IPS-15b (cell line): ENCODE measurements at regions not wholly inside any gene's neighbourhood (a gene's known extent, or its start where the extent isn't known, plus 50 kb on each side); places are given as distances from the start of the nearest gene placed in this dataset.

Source experiments
- H3K27me3 ChIP-seq: one replicate; pipeline ENCODE4 v1.6.1; 2013; ENCODE audit warnings: low read length; ENCODE audit not compliant: control insufficient read depth, insufficient read depth
- H3K36me3 ChIP-seq: one replicate; pipeline ENCODE4 v1.6.1; 2013; ENCODE audit warnings: low read length; ENCODE audit not compliant: control insufficient read depth, insufficient read depth
- H3K4me1 ChIP-seq: one replicate; pipeline ENCODE4 v1.6.1; 2013; ENCODE audit warnings: mild to moderate bottlenecking, low read length; ENCODE audit not compliant: control insufficient read depth, insufficient read depth
- H3K4me3 ChIP-seq: one replicate; pipeline ENCODE4 v1.5.1; 2013; ENCODE audit warnings: low read depth, low read length
- H3K9ac ChIP-seq: one replicate; pipeline ENCODE4 v1.6.1; 2013; ENCODE audit warnings: low read depth, mild to moderate bottlenecking, low read length
- H3K9me3 ChIP-seq: one replicate; pipeline ENCODE4 v1.6.1; 2013; ENCODE audit warnings: mild to moderate bottlenecking, low read length; ENCODE audit not compliant: control insufficient read depth, insufficient read depth

DNA sequence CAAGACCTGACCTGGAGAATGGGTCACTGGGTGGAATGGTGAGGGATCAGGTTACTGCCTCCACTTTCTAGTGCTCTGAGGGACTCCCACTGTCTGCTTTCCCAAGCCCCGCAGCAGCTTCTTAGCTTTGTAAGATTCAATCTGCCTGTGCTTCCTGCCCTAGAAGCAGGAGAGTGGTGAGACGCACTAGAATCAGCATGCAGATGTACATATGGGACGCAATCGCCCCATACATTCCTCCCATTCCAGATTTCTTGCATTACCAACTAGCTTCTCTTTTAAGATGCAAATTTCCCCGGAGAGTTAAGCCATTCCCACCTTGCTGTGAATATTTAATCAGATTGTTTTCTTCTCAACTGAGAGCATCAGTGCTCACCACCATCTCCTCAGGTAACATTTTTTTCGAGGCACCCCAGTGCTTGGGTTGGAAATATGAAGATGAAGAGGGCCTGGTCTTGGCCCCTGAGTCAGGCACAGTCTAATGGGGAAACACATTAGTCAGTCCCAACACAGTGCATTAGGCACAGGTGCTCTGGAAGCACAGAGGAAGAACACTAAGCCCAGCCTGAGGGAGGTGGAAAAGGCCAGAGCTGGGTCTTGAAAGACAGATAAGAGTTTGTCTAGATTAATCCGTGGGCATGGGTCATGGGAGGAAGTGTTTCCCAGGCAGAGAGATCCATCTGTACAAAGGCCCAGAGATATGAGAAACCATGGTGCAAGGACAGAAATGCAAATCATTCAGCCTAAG is 66.7 kb upstream of the PRPS1 start:
- H3K4me3 ChIP-seq, result no peak overlapping the region

DNA sequence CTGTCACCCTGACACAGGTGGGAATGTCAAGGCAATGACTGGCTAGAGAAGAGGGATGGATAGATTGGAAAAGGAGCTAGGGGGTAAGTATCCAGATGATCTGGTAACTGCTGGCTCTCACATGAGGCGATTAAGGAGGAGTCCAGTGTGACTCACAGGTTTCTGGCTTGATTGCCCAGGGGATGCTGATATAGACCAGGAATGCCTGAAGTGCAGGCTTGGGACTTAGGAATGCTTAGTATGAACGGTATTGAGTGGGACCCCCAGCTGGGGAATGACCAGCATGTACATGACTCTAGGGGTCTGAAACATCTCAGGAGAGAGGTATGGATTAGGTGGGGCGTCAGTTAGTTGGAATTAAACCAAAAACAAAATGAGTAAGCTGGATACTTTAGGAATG is 65.8 kb upstream of the PRPS1 start:
- H3K4me3 ChIP-seq, result no peak overlapping the region
- H3K27me3 ChIP-seq, result no peaks in the 10 kb centered on the region
- H3K9ac ChIP-seq, result peak overlapping the region; percentile 41
- H3K9me3 ChIP-seq, result no peaks in the 10 kb centered on the region
- H3K36me3 ChIP-seq, result no peaks in the 10 kb centered on the region
- H3K4me1 ChIP-seq, result peaks cover 56% of the 10 kb centered on the region

More for the DNA sequence above, 66.7 kb upstream of the PRPS1 start:
- peaks cover 50% of the 10 kb centered on the region for H3K4me1 ChIP-seq
- no peaks in the 10 kb centered on the region for H3K36me3 ChIP-seq
- no peaks in the 10 kb centered on the region for H3K9me3 ChIP-seq
- no peaks in the 10 kb centered on the region for H3K27me3 ChIP-seq
- H3K9ac ChIP-seq, result peak overlapping the region; percentile 41

DNA sequence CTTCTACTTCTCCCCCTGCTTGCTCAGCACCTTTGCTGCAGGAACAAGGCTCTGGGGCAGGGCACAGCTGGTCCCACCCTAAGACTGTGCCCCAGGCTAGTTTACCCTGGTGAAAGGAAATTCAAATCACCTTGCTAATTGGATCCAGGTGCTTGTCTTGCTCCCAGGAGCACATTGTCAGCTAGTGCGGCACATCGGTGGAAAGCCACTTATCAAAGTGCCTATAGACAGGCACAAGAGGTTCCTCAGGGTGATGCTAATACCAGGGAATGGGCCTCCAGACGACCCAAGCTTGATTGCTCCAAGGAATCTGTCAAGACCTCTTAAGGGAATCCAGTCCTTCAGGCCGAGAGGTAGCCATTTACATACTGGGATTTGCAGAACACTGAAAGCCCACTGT is 64.5 kb upstream of the PRPS1 start:
- no peaks in the 10 kb centered on the region for H3K36me3 ChIP-seq
- H3K4me1 ChIP-seq, result peaks cover 57% of the 10 kb centered on the region
- peak overlapping the region; percentile 22 for H3K4me3 ChIP-seq
- H3K9me3 ChIP-seq, result no peaks in the 10 kb centered on the region
- H3K27me3 ChIP-seq, result no peaks in the 10 kb centered on the region
- peak overlapping the region; percentile 32 for H3K9ac ChIP-seq

DNA sequence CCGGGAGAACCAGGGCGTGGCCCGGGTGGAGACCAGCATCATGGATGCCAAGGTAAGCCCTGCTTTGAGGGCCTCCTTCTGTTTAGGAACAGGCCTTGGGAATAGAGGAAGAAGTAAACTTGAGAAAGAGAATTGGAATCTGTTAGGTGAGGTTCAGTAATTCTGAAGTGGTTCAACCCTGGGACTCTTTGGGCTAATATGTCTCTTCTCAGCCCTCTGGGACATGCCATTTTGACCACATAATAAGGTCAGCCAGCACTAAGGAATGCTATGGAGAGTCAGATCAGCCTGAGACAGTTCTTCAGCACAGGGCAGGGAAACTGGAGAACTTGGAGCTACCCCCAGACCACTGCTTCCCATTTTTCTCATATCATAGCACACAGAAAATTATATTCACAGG is 63.3 kb upstream of the PRPS1 start:
- Histone ChIP-seq H3K9me3 (no peaks in the 10 kb centered on the region), H3K4me1 (peaks cover 57% of the 10 kb centered on the region), H3K4me3 (peak overlapping the region; percentile 22), H3K9ac (no peak overlapping the region), H3K27me3 (no peaks in the 10 kb centered on the region), H3K36me3 (no peaks in the 10 kb centered on the region)

DNA sequence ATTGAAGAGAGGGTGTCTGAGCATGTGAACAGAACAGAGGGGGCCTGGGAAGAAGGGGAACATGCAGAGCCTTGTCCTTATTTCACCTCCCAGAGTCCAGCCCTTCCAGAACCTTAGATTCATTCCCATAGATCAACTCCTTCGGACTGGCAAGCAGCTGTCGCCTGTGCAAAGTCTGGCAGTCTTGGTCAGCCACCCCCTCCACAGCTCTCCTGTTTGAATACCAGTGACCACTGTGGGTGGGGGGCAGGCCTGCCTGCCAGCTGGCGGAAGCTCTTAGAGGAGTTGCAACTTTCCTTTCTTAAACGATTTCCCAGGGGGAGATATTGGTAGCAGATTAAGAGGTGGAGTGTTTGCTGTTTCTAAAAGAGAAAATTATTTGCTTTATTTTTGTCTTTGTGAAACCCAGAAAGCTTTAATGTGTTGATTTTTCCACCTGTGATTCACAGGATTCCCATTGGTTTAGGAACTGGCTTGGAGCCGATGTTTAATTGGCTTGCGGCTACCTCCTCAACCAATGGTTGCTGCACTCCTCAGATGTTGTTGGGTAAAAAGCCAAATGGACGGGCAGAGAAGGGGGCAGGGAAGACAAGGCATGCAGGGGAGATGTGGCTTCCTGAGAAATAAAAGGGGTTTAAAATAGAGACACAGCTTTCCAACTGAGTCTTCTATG is 62.2 kb upstream of the PRPS1 start:
- Histone ChIP-seq H3K9ac (no peak overlapping the region), H3K4me1 (peaks cover 52% of the 10 kb centered on the region), H3K27me3 (no peaks in the 10 kb centered on the region), H3K4me3 (no peak overlapping the region), H3K36me3 (no peaks in the 10 kb centered on the region), H3K9me3 (no peaks in the 10 kb centered on the region)

DNA sequence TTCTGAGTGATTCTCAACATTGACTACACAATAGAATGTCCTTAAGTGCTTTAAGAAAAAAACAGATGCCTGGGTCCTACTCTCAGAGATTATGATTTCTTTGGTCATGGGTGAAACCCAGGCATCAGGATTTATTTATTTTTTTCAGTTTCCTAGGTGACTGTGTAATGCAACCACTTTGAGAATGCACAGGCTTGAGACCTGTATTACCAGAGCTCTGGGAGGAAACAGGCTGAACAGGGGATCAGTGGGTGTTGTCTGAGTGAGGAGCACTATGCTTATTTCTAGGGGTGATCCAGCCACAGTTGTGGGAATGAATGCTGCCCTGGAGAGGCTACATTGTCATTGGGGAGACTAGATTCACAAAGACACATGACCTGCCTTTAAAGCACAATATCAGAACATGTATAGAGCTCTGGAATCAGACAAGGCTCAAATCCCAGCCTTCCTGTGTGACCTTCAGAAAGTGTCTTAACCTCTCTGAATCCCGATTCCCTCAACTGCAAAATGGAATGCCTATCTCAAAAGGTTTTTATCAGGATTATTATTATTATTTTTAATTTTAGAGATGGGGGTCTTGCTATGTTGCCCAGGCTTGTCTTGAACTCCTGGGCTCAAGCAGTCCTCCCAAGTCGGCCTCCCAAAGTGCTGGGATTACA is 61.6 kb upstream of the PRPS1 start:
- H3K4me3 ChIP-seq, result no peak overlapping the region

DNA sequence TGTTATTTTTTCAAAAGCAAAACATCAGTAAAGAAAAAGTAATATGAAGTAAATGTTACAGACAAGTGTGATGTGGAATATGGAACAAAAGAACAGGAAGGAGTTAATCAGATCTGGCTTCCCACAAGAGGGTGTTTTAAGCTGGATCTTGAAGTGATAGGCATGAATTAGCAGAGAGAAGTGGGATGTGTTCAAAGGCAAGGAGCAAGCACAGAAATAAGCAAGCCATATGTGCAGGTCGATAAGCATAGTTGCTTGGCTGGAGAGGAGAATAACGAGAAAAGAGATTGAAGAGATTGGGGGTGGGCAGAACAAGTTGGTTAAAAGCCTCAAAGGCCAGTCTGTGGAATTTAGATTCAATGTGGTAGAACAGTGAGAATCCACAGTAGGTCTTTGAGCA is 60.9 kb upstream of the PRPS1 start:
- H3K9ac ChIP-seq, result no peak overlapping the region
- H3K4me1 ChIP-seq, result peaks cover 45% of the 10 kb centered on the region
- no peaks in the 10 kb centered on the region for H3K27me3 ChIP-seq
- H3K4me3 ChIP-seq, result no peak overlapping the region
- H3K9me3 ChIP-seq, result no peaks in the 10 kb centered on the region
- H3K36me3 ChIP-seq, result no peaks in the 10 kb centered on the region

More for the DNA sequence above, 61.6 kb upstream of the PRPS1 start:
- Histone ChIP-seq H3K36me3 (no peaks in the 10 kb centered on the region), H3K9me3 (no peaks in the 10 kb centered on the region), H3K27me3 (no peaks in the 10 kb centered on the region), H3K9ac (no peak overlapping the region), H3K4me1 (peaks cover 51% of the 10 kb centered on the region)

DNA sequence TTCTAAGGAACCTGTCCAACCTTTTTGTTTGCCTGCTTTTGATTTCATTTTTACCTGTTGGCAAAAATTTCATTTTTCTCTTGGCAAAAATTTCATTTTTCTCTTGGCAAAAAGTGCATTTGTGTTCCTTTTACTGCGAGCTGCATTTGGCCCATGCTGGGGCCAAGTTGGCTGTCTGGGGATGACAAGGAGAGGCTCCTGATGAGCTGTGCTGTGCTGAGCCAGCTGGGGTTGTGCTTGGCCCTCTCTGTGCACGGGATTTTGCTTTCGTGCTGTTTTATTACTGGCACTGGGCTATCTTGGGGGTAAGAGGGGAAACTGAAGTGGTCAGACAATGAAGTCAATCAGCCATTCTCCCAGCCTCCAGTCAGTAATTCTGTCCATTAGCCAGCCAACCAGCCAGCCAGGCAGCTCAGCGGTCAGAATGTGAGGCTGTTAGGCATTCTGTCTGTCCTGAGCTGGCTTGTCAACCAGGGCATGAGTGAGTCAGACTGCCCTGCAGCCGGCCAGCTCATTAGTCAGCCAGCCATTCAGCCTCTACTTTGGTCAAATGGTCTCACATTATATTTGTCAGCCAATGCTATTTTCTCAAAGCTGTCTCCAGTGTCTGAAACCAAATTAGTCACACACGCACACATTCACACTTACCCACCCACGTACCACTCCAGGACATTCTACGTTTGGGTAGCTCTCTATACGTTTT is 56.9 kb upstream of the PRPS1 start:
- Histone ChIP-seq H3K9me3 (no peaks in the 10 kb centered on the region), H3K27me3 (no peaks in the 10 kb centered on the region), H3K9ac (no peak overlapping the region), H3K4me3 (no peak overlapping the region), H3K36me3 (no peaks in the 10 kb centered on the region), H3K4me1 (peaks cover 9% of the 10 kb centered on the region)

DNA sequence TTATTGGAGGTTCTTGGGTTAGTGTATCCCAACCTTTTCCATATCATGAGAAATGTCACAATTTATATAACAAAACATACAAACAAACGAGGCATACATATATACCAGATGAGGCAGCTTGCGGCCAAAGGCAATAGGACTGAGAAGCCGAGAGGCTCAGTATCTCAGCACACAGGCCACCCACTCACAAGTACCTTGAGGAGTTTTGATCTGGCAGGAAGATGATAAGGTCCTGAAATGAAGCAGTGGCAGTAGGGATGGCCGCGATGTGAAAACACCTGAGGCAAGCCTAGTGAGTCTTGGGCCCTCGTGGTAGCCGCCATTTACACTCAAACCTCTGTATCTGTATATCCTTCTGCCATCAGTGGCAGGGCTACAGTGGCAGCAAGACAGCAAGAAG is 55.3 kb upstream of the PRPS1 start:
- H3K4me3 ChIP-seq, result no peak overlapping the region
- no peaks in the 10 kb centered on the region for H3K27me3 ChIP-seq
- no peaks in the 10 kb centered on the region for H3K36me3 ChIP-seq

DNA sequence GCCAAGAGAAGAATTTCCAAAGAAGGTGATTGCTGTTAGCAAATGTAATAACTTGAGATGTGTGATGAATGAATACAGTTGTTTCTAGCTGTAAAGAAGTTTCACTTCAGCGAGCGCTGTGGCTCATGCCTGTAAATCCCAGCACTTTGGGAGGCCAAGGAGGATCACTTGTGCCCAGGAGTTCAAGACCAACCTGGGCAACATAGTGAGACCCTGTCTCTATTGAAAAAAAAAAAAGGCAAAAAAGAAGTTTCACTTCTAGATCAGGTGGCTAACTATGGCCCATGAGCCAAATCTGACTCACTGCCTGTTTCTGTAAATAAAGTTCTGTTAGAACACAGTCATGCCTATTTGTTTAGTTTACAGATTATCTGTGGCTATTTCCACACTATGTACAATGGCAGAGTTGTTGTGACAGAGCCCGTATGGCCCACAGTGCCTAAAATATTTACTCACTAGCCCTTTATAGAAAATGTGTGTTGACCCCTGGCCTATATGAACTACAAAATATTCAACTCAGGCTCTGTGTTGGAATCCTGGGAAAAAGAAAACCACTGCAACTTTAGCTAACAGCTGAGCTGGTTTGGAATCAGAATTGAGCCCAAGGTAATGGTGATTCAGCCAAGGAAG is 54.1 kb upstream of the PRPS1 start:
- Histone ChIP-seq H3K9ac (no peak overlapping the region), H3K27me3 (no peaks in the 10 kb centered on the region), H3K9me3 (no peaks in the 10 kb centered on the region), H3K4me3 (no peak overlapping the region), H3K4me1 (no peaks in the 10 kb centered on the region), H3K36me3 (no peaks in the 10 kb centered on the region)

More for the DNA sequence above, 55.3 kb upstream of the PRPS1 start:
- Histone ChIP-seq H3K4me1 (no peaks in the 10 kb centered on the region), H3K9ac (no peak overlapping the region), H3K9me3 (no peaks in the 10 kb centered on the region)

DNA sequence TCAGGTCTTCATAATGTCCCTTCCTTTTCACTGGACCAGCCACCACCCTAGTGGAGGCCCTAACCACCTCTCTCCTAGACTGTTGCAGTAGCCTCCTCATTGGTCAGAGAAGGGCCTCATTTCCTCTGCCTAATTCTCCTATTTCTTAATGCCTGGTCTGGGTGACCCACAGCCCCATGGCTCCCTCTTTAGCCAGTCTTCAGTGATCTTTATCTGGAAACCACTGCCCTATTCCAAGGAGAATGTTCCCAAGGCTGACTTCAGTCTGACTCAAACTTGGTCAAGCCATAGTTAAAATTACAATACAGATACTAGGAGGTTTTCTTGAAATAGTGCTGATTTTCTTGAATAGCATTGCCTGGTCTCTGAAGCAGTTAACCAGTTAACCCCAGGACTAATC is 53.6 kb upstream of the PRPS1 start:
- Histone ChIP-seq H3K4me1 (no peaks in the 10 kb centered on the region), H3K9ac (no peak overlapping the region), H3K36me3 (no peaks in the 10 kb centered on the region), H3K9me3 (no peaks in the 10 kb centered on the region), H3K4me3 (no peak overlapping the region), H3K27me3 (no peaks in the 10 kb centered on the region)
